ENCODE measurements at regions not wholly inside any gene's neighbourhood (a gene's known extent, or its start where the extent isn't known, plus 50 kb on each side); places are given as distances from the start of the nearest gene placed in this dataset.
A peak's percentile ranks its signal among the peaks of the same experiment; 100 is the strongest.

DNA sequence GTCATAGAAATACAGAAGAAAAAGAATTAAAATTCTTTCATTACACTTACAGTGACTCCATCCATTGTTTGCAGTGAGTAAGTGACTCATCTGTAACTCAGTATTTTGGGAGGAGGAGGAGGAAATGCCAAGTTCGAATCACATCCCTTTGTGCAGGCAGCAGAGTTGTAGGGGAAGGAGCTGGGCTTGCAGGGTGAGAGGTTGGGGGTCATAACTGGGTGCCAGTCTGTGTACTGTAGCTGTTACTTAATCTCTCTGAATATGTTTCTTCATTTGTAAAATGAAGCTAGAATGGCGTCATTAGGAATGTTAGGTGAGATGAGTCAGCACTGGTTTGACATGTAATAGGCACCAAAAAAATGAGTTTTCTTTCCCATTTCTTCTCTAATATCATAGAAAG lies 235.7 kb upstream of the ADAMTSL1 start:
- TF ChIP-seq, protein P1, sequence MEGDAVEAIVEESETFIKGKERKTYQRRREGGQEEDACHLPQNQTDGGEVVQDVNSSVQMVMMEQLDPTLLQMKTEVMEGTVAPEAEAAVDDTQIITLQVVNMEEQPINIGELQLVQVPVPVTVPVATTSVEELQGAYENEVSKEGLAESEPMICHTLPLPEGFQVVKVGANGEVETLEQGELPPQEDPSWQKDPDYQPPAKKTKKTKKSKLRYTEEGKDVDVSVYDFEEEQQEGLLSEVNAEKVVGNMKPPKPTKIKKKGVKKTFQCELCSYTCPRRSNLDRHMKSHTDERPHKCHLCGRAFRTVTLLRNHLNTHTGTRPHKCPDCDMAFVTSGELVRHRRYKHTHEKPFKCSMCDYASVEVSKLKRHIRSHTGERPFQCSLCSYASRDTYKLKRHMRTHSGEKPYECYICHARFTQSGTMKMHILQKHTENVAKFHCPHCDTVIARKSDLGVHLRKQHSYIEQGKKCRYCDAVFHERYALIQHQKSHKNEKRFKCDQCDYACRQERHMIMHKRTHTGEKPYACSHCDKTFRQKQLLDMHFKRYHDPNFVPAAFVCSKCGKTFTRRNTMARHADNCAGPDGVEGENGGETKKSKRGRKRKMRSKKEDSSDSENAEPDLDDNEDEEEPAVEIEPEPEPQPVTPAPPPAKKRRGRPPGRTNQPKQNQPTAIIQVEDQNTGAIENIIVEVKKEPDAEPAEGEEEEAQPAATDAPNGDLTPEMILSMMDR (IDR thresholded peaks at IDR 0.05; ENCODE audit: low read depth, low read length) = no peak
- DNase-seq (ENCODE audit: low read depth in 2 of 2) = peak; percentile 88 to 90
- H3K4me3 ChIP-seq (replicated peaks in 1 of 2; ENCODE audit: low read depth in 2 of 2, low read length in 2 of 2) = no peak overlapping the region

DNA sequence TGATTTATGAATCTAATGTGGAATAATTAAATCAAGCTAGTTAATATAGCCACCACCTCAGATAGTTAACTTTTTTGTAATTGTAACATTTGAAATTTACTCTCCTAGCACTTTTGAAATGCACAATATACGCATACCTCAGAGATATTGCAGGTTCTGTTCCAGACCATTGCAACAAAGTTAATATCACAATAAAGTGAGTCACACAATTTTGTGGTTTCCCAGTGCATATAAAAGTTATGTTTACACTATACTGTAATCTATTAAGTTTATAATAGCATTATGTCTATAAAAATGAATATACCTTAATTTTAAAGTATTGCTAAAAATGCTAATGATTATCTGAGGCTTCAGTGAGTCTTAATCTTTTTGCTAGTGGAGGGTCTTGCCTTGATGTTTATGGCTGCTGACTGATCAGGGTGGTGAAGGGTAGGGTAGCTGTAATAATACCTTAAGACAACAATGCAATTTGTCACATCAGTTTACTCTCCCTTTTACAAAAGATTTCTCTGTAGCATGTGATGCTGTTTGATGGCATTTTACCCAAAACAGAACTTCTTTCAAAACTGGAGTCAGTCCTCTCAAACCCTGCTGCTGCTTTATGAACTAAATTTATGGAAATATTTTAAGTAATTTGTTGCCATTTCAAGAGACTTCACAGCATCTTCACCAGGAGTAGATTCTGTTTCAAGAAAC lies 235.1 kb upstream of the ADAMTSL1 start:
- DNase-seq (ENCODE audit: low read depth in 2 of 2) = peak; percentile 53 to 82
- TF ChIP-seq, protein P1 (IDR thresholded peaks at IDR 0.05; ENCODE audit: low read depth, low read length) = no peak

DNA sequence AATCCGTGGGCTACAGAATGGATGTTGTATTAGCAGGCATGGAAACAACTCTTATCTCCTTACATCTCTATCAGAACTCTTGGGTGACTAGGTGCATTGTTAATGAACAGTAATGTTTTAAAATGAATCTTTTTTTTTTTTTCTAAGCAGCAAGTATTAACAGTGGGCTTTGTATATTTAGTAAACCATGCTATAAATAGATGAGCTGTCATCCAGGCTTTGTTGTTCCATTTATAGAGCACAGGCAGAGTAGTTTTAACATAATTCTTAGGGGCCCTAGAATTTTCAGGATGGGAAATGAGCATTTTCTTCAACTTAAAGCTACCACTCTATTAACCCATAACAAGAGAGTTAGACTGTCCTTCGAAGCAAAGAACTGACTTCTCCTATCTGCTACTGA lies 233.7 kb upstream of the ADAMTSL1 start:
- TF ChIP-seq, protein P1 (IDR thresholded peaks at IDR 0.05; ENCODE audit: low read depth, low read length) = no peak
- no peak overlapping the region for H3K4me3 ChIP-seq (replicated peaks in 1 of 2; ENCODE audit: low read depth in 2 of 2, low read length in 2 of 2)
- DNase-seq (ENCODE audit: low read depth in 2 of 2) = no peak

More for the DNA sequence above, 235.1 kb upstream of the ADAMTSL1 start:
- no peak overlapping the region for H3K4me3 ChIP-seq (replicated peaks in 1 of 2; ENCODE audit: low read depth in 2 of 2, low read length in 2 of 2)

DNA sequence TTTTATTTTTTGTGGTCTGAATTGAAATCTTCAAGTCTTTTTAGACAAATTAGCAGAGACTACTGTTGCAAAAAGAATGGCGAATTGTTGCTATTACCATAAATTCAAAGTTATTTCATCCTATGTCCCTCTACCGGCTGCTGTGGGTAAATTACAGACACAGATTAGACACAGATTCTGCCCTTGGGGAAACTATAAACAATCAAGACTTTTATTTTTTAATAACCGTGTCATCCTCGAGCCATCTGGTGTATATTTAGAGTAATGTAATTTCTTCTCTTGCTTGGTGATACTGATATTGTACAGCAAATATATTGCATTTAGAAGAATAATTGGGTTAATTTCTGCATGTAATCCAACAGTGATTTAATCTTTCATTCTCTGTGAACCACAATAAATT lies 228.0 kb upstream of the ADAMTSL1 start:
- no peak overlapping the region for H3K4me3 ChIP-seq (replicated peaks in 1 of 2; ENCODE audit: low read depth in 2 of 2, low read length in 2 of 2)
- DNase-seq (ENCODE audit: low read depth in 2 of 2) = no peak
- TF ChIP-seq, protein P1 (IDR thresholded peaks at IDR 0.05; ENCODE audit: low read depth, low read length) = no peak

DNA sequence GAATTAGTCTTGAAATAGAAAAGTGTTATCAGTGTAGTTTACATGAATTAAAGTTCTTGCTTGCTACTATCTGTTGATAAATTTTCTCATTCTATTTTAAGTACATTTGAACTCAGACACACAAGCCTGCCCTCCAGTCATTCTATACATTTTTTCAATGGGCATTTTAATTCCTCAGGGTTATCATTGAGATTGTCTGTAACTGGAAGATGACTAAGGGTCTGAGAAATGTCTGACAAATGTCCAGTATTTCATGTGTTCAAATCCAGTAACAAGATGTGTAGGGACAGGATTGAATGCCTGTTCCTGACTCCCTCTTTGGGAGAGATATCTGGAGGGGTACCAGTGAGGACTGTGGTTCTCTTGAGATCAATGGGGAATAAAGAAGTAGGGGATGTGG lies 223.9 kb upstream of the ADAMTSL1 start:
- no peak for DNase-seq (ENCODE audit: low read depth in 2 of 2)
- TF ChIP-seq, protein P1 (IDR thresholded peaks at IDR 0.05; ENCODE audit: low read depth, low read length) = no peak
- no peak overlapping the region for H3K4me3 ChIP-seq (replicated peaks in 1 of 2; ENCODE audit: low read depth in 2 of 2, low read length in 2 of 2)

DNA sequence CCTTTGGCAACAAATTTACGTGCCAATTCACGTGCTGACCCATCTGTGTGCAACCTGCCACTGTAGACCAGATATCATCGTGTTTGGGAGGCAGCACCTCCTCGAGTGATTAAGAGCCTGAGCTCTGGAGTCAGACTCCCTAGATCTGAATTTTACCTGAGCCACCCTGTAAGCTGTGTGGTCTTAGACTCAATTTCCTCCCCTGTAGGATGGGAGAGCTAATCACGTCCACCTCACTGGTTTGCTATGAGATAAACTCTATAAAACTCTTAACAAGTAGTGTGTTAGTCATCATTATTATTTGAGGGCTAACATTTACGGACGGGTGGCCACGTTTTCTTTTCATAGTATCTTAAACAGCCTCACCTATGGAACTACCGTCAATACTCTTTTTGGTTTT lies 220.0 kb upstream of the ADAMTSL1 start:
- no peak for DNase-seq (ENCODE audit: low read depth in 2 of 2)
- H3K4me3 ChIP-seq (replicated peaks in 1 of 2; ENCODE audit: low read depth in 2 of 2, low read length in 2 of 2) = no peak overlapping the region
- TF ChIP-seq, protein P1 (IDR thresholded peaks at IDR 0.05; ENCODE audit: low read depth, low read length) = no peak

DNA sequence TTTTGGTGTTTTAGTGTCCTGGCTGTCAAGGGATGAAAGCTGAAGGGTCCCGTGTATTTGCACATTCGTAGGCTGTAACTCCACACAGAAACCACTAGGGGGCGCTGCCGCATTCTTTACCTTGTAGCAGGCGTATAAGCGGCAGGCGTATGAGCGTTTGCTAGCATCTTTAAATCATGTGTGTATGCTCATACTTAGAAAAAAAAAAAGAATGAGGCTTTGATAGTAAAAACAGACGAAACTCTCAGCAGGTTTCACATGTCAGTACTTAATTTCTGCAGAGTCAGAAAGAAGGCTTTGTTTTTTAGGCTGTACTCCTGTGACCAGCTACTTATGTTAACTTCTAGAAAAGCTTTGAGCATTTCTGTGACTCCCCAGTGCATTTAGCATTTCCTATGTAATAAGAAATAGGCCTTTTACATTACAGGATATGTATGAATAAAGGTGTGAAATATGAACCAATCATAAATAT lies 218.8 kb upstream of the ADAMTSL1 start:
- TF ChIP-seq, protein P1 (IDR thresholded peaks at IDR 0.05; ENCODE audit: low read depth, low read length) = peak; percentile 85
- peak; percentile 92 for DNase-seq (ENCODE audit: low read depth in 2 of 2)
- no peak overlapping the region for H3K4me3 ChIP-seq (replicated peaks in 1 of 2; ENCODE audit: low read depth in 2 of 2, low read length in 2 of 2)
